ENCODE measurements at regions not wholly inside any gene's neighbourhood (a gene's known extent, or its start where the extent isn't known, plus 50 kb on each side); places are given as distances from the start of the nearest gene placed in this dataset.

DNA sequence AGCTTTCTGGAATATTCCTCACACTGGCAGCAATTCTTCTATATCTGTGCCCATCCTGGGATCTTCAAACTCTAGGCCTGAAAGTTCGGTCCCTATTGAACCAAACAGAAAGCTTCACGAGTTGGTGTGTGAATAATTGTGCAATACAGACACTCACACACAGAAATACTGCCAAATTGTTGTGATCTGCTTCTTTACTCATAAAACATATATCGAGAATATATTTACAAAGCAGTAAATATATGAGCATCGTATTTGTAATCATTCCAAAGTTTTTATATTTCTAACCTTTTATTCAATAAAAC lies 56.6 kb upstream of the BEX4 start:
- no peaks in the 10 kb centered on the region for H3K9me3 ChIP-seq (ENCODE audit: low read depth, low read length)
- H3K36me3 ChIP-seq (ENCODE audit: insufficient read depth, low read length): no peaks in the 10 kb centered on the region
- no peaks in the 10 kb centered on the region for H3K79me2 ChIP-seq (ENCODE audit: insufficient read depth, low read length)
- peaks cover 5% of the 10 kb centered on the region for H3K27me3 ChIP-seq (ENCODE audit: insufficient read depth, low read length)
- no peak overlapping the region for H3K27ac ChIP-seq (ENCODE audit: low read depth, low read length)
- no peak for DNase-seq (ENCODE audit: insufficient read length, low spot score, missing footprints)
- peak overlapping the region; percentile 33 for H2AFZ ChIP-seq (ENCODE audit: low read length)
- peak overlapping the region; percentile 36 for H3K4me2 ChIP-seq (ENCODE audit: insufficient read depth, low read length)
- no peaks in the 10 kb centered on the region for H4K20me1 ChIP-seq (ENCODE audit: insufficient read depth, low read length)
- peaks cover 7% of the 10 kb centered on the region for H3K4me1 ChIP-seq (ENCODE audit: insufficient read depth, low read length)
- H3K4me3 ChIP-seq (ENCODE audit: insufficient read depth, low read length): no peak overlapping the region
- TF ChIP-seq CTCF (IDR thresholded peaks at IDR 0.05; ENCODE audit: extremely low read depth, low read depth, low read length): no peak

GRCh38 chrX:103157496-103158316 lies 57.2 kb upstream of the BEX4 start:
- peak; percentile 76 for TF ChIP-seq CTCF (IDR thresholded peaks at IDR 0.05; ENCODE audit: extremely low read depth, low read depth, low read length)
- Histone ChIP-seq H3K4me1 (ENCODE audit: insufficient read depth, low read length) (peaks cover 9% of the 10 kb centered on the region), H3K4me3 (ENCODE audit: insufficient read depth, low read length) (no peak overlapping the region), H3K27ac (ENCODE audit: low read depth, low read length) (peak overlapping the region; percentile 49), H3K4me2 (ENCODE audit: insufficient read depth, low read length) (peak overlapping the region; percentile 36), H3K27me3 (ENCODE audit: insufficient read depth, low read length) (peaks cover 3% of the 10 kb centered on the region), H3K36me3 (ENCODE audit: insufficient read depth, low read length) (no peaks in the 10 kb centered on the region), H3K79me2 (ENCODE audit: insufficient read depth, low read length) (no peaks in the 10 kb centered on the region), H4K20me1 (ENCODE audit: insufficient read depth, low read length) (no peaks in the 10 kb centered on the region), H3K9me3 (ENCODE audit: low read depth, low read length) (no peaks in the 10 kb centered on the region), H2AFZ (ENCODE audit: low read length) (peak overlapping the region; percentile 33)
- DNase-seq (ENCODE audit: insufficient read length, low spot score, missing footprints): peak; percentile 15

DNA sequence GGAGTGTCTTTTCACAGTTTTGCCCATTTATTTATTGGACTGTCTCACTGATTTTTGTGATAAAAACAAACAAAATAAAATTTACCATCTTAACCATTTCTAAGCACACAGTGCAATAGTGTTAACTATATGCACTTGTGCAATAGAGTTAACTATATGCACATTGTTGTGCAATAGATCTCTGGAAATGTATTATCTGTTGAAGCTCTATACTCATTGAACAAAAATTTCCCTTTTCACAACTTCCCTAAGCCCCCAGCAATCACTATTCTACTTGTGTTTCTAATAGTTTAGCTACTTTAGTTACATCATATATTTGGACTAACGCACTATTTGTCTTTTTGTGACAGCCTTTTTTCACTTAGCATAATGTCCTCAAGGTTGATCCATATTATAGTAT lies 59.7 kb upstream of the BEX4 start:
- no peaks in the 10 kb centered on the region for H3K36me3 ChIP-seq (ENCODE audit: insufficient read depth, low read length)
- H2AFZ ChIP-seq (ENCODE audit: low read length): no peak overlapping the region
- H3K4me1 ChIP-seq (ENCODE audit: insufficient read depth, low read length): peaks cover 24% of the 10 kb centered on the region
- no peaks in the 10 kb centered on the region for H4K20me1 ChIP-seq (ENCODE audit: insufficient read depth, low read length)
- no peak overlapping the region for H3K4me3 ChIP-seq (ENCODE audit: insufficient read depth, low read length)
- no peaks in the 10 kb centered on the region for H3K9me3 ChIP-seq (ENCODE audit: low read depth, low read length)
- no peak overlapping the region for H3K4me2 ChIP-seq (ENCODE audit: insufficient read depth, low read length)
- DNase-seq (ENCODE audit: insufficient read length, low spot score, missing footprints): no peak
- no peaks in the 10 kb centered on the region for H3K79me2 ChIP-seq (ENCODE audit: insufficient read depth, low read length)
- no peaks in the 10 kb centered on the region for H3K27me3 ChIP-seq (ENCODE audit: insufficient read depth, low read length)
- TF ChIP-seq CTCF (IDR thresholded peaks at IDR 0.05; ENCODE audit: extremely low read depth, low read depth, low read length): no peak
- H3K27ac ChIP-seq (ENCODE audit: low read depth, low read length): no peak overlapping the region

- no peak for TF ChIP-seq CTCF (IDR thresholded peaks at IDR 0.05; ENCODE audit: extremely low read depth, low read depth, low read length)
- H3K27me3 ChIP-seq (ENCODE audit: insufficient read depth, low read length): no peaks in the 10 kb centered on the region
- no peak overlapping the region for H3K4me2 ChIP-seq (ENCODE audit: insufficient read depth, low read length)
- H3K4me3 ChIP-seq (ENCODE audit: insufficient read depth, low read length): no peak overlapping the region
- DNase-seq (ENCODE audit: insufficient read length, low spot score, missing footprints): no peak
- no peak overlapping the region for H2AFZ ChIP-seq (ENCODE audit: low read length)
- no peak overlapping the region for H3K27ac ChIP-seq (ENCODE audit: low read depth, low read length)
- peaks cover 24% of the 10 kb centered on the region for H3K4me1 ChIP-seq (ENCODE audit: insufficient read depth, low read length)
- no peaks in the 10 kb centered on the region for H3K79me2 ChIP-seq (ENCODE audit: insufficient read depth, low read length)
- no peaks in the 10 kb centered on the region for H4K20me1 ChIP-seq (ENCODE audit: insufficient read depth, low read length)
- H3K9me3 ChIP-seq (ENCODE audit: low read depth, low read length): no peaks in the 10 kb centered on the region
- H3K36me3 ChIP-seq (ENCODE audit: insufficient read depth, low read length): no peaks in the 10 kb centered on the region
These were observed 60.7 kb upstream of the NXF3 start for GRCh38 chrX:103153661-103154060.

All from osteoblast (primary cell).